Hippocampal formation (tissue), 2 donors: ENCODE measurements at regions not wholly inside any gene's neighbourhood (a gene's known extent, or its start where the extent isn't known, plus 50 kb on each side); places are given as distances from the start of the nearest gene placed in this dataset.
"Not testable (repeated sequence)": the region's sequence is repeated elsewhere in the genome, so short reads cannot be mapped to it uniquely, and the experiment has no call there.

Experiments
- DNase-seq, 2 donors: peaks; one replicate each; lab custom pipeline; 2025; lab: John Stamatoyannopoulos, UW

GRCh38 chr6:113203715-113204110 lies 653.4 kb upstream of the MARCKS start:
- no peak for DNase-seq

DNA sequence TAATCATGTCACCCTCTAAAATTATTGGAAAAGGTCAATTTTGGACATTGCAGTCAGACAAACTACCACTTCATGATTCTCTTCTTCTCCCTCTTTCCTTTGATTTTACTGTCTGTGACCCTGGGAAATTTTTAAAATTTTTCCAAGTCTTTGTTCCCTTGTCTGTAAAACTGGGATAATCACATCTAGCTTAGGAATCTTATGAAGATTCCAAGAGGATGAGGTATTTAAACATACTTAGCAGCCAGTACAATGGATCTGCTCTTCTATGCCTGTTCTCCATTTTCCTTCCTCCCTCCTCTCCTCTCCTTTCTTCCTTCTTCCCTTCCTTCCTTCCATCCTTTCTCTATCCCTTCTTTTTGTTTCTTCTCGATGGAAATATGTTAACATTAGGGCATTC lies 651.6 kb upstream of the MARCKS start:
- DNase-seq = no peak

DNA sequence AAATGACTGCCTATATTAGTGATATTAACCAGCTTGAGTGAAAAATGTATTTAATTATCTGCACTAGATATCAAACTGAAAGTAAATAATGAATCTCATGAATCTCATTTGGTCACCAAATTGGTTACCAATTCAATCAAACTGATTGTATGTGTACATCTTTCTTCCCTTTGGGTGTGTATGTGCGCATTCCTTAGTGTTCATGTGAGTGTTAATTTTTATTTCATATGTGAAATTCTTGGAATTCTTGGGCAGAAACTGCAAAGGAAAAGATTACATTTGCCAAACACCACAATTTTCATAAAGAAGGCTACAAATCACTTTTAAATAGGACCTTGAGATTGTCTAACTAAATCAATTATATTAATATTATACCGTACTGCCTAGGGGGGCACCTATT lies 648.4 kb upstream of the MARCKS start:
- DNase-seq = no peak

DNA sequence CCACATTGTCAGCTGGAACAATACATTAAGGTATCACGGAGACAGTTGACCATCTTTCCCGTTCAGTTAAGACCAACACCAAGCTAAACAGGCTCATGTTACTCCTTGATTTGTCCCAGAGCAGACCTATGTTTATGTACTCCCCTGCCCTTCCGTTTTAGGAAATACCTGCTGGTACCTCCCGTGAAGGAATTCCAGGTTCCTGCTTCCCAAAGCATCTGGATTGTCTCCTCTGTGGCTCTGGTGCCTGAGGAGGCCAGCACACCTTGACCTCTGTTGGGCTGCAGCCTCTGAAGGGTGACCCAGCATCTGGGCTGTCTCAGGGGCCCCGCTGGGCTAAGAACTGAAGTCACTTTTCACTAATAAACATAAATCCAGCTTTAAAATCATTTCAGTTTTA lies 647.8 kb upstream of the MARCKS start:
- no peak for DNase-seq

DNA sequence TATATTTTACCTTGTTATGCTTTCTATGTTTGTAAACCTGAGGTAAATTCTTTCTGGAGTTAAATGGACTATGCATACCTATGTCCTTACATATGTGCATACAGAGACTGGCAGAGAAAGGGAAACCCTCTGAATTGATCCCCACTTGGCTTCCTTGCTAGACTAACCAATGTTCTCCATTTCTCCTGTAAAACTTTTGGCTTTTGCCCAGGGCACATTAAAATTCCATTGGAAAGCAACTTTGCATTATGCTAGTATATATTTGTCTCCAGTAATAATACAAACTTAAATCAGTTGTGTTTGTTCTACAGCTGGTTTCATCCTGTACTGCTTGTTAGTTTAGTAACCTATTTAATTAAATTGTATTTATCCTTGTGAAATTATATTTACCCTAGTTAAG lies 646.0 kb upstream of the MARCKS start:
- no peak for DNase-seq

DNA sequence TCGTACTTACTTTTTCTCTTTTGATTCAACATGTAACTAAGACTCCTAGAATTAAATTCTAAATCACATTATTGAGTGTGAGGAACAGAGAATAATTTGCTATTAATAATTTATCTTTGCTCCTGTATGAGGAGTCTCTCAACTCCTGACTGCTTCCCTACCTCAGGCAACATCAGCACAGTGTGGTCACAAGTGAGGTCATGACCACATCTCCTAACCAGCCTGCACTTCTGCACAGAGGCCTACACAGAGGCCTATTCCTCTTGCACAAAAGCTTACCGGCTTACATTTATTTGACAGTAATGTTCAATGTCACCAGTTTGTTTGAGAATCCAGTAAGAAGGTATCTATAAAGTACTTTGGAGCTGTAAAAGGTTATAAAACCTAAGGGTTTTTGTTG lies 637.4 kb upstream of the MARCKS start:
- no peak for DNase-seq

- DNase-seq = no peak
These were observed 636.3 kb upstream of the MARCKS start for GRCh38 chr6:113220832-113221231.

- DNase-seq = no peak
These were observed 635.3 kb upstream of the MARCKS start for GRCh38 chr6:113221850-113222249.

DNA sequence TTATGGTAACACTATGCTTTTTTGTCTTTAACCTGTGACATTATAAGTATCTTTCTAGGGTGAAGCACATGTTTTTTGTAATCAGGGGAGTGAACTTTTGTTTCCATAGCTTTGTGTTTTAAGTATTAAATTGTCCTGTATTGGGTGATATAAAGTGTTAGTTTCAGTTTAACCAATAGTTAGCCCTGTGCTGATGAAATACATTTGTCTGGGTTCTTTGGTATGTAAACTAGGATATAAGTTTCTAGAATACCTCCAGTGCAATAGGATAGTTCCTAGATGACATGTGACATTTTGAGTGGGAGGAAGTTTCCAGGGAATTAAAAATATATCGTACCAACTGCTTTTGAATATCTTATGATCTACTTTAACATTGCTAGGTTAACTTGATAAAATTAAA lies 611.0 kb upstream of the MARCKS start:
- no peak for DNase-seq

- no peak for DNase-seq
These were observed 608.6 kb upstream of the MARCKS start for GRCh38 chr6:113248532-113248931.

DNA sequence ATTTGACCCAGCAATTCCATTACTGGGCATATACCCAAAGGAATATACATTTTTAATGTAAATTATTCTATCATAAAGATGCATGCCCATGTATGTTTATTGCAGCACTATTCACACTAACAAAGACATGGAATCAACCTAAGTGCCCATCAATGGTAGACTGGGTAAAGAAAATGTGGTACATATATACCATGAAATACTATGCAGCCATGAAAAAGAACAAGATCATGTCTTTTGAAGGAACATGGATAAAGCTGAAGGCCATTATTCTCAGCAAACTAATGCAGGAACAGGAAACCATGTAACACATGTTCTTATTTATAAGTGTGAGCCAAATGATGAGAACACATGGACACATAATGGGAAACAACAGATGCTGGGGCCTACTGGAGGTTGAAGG lies 603.0 kb upstream of the MARCKS start:
- DNase-seq = not testable (repeated sequence)

DNA sequence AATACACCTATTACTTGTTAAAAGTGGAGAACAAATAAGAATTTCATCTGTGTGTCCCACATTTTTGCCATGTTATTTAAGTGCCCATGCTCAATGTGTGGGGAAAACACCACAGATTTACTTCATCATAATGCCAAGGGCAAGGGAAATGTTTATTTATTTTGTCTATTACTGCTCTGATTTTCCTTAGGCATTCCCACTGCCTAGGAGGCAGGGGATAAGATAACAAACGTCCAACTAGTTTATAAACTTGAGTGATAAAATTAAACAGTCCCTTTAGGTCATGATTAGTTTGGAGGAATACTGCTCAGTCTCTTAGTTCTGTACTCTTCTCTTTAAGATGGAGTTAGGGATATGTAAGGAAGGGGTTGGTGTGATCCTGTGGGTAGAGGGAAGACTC lies 598.4 kb upstream of the MARCKS start:
- DNase-seq = no peak

- DNase-seq = no peak
These were observed 585.7 kb upstream of the MARCKS start for GRCh38 chr6:113271437-113271836.

DNA sequence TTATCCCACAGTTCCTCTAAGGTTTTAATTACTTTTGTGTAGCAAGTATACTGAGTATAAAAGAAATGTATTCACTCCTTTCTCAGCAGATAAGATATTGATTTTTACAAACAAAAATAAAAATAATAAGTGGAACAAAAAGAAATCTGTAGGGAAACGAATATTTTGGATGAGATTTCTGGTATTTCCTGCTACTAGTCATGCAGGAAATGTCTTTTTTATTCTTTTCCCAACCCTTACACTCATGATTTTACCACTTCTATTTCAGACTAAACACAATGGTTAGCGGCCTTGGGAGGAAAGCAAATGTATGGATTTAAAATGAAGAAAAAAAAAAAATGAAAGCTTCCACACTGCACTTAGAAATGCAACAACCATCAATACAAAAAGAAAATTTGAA lies 580.5 kb upstream of the MARCKS start:
- DNase-seq = no peak

DNA sequence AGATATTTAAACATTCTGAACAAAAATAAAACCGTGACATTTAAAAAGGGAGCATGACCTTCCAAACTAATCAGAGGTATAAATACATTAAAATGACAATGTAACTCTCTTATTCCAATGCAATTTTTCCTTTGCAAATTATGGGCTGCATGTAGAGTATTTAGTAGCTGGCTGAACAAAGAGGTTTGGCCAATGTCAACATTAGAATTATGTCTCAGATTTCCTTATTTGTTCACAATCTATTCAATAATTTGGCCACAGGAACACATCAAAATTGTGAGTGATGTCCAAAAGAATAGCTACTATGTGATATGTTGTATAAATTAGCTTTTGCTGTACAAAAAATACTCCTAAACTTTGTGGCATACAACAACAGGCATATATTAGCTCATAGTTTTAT lies 580.0 kb upstream of the MARCKS start:
- DNase-seq = no peak

DNA sequence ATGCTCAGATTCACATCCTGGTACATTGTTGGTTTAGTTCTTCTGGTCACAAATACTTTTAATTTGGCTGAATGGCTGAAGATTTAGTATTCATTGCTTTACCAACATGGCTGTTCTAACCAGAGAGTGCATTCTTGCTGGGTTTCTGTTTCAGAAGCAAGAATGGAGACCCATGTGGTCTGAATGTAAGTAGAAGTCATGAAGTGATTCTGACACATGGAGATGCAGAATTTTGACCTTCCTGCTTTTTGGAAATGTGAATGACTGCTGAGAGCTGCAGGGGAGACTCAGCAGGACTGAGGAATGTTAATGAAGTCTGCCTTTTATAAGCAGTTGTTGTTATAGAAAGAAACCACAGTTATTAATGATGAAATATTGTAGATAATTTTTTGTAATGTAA lies 576.1 kb upstream of the MARCKS start:
- DNase-seq = no peak

DNA sequence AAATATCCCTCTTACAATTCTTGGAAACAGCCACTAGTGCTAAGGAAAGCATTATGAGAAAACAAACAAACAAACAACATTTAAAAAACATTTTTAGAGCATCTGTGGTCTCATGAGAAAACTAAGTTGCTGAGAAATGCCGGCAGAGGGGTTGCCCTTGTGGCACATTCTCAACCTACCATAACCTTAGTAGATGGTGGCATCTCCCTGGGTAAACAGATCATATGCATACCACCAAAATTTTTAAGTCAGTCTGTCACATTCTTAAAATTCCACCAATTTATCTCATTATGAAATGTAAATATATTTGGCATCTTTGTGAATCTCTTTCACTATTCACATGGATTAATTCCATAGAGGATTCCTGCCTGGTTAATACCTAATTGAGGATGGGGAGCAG lies 575.7 kb upstream of the MARCKS start:
- no peak for DNase-seq

DNA sequence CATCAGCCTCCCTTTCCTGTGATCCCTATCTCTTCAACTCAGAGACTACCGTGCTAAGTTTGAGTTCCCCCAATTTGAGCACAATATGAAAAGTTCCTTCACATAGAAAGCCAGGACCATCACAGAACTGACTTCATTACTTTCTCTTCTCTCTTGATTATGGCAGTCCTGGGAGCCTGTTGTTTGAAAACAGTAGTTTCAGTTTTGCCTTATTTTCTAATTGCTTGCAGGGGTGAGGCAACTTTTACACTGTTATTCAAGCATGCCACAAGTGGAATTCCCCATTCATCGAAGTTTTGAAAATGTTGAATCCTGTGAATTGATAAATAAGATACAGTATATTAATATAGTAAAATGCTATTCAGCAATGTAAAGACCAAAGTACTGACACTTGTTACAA lies 569.7 kb upstream of the MARCKS start:
- DNase-seq = no peak

DNA sequence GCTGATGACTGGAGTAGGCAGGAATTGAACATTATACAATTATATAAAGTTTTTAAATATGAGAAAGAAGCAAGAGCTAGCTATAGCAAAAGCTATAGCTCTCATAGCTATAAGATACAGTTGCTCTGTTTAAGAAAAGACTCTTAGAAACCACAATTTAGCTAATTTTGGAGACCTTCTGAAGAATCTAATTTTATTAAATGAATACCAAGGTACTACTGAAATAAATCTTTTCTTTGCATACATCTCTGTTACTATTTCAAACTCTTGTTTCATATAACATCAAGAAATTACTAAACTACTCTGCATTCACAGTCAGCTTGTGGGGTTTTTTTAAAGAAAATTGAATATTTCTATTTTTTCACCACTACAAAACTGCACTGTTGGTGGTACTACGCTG lies 568.7 kb upstream of the MARCKS start:
- DNase-seq = no peak

DNA sequence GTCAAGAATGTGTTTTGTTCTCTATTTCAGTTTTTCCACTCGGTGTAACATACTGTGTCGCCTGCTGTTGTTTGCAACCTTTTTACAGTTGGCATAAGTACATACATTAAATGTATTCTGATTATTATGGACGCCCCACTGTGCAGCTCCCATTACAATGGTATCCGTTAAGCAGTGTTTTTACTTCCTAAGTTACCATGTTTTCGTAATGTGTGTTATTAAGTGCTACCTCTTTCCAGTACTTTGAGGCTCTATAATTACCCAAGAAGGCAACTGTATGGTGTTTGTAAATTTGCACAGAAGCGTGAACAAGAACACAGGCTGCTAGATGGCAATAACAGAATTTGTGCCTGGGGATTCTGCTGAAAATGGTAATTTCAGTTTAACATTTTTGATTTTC lies 568.0 kb upstream of the MARCKS start:
- no peak for DNase-seq

- DNase-seq = no peak
These were observed 566.5 kb upstream of the MARCKS start for GRCh38 chr6:113290684-113291083.

DNA sequence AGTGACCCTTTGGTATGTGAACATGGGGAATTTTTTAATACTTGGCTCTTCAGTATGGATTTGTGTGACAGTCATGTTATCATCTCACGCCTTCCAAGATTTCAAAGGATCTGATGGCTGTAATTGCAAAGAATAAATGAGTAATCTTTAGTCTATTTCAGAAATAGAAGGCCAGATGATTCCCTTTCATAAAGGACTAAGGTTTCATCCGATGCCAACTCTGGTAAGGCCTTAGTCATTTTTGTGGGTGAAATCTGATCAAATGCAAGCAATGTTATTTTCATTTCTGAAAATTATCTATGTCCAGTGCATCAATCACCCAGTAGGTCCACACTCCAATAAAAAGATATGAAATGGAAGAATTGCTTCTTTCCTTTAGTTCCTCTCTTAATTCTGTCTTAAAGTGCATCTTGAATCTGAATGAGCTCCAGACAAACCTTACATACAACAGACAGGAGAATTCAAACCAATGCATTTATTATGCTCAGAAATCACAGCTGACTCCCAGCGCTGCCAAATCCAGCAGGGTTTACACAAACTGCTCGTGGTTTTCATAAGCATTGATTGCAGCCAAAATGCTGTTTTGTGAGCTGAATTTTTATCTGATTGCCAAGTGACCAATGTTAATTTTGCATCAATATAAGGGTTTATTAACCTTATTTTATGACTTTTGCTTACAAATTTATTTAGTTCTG lies 565.2 kb upstream of the MARCKS start:
- peak in 1 of 2 donors; percentile 27 for DNase-seq

- no peak for DNase-seq
These were observed 564.3 kb upstream of the MARCKS start for GRCh38 chr6:113292646-113293422.

DNA sequence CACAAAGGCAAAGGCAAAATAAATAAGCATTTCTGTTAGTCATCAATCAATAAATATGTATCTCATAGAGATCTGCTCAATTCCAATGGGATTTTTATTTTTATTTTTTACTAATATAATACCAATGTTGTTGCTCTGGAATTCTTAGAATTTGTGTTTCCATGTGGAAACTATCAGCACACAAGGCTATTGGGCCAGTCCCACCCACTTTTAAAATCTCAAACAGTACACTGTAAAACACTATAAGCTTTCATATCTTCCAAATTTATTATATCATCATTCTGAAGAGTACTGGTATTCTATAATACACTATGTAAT lies 563.8 kb upstream of the MARCKS start:
- DNase-seq = no peak
